Fibroblast of lung (primary cell): ENCODE measurements at regions not wholly inside any gene's neighbourhood (a gene's known extent, or its start where the extent isn't known, plus 50 kb on each side); places are given as distances from the start of the nearest gene placed in this dataset.
A peak's percentile ranks its signal among the peaks of the same experiment; 100 is the strongest.

Experiments
- DNase-seq, 2 donors: peaks; one replicate each; pipeline versions ENCODE4 v3.0.0 to v3.0.0-alpha.2; 2010; ENCODE audit warnings: low read depth in 2 of 2
- H2AFZ ChIP-seq: 2 replicates; pipeline ENCODE4 v1.5.1; 2012; ENCODE audit warnings: low read length, control low read depth, inconsistent platforms
- H3K27ac ChIP-seq: 2 replicates; pipeline ENCODE4 v1.5.1; 2011; ENCODE audit warnings: low read length, control low read depth; ENCODE audit not compliant: insufficient read depth
- H3K27me3 ChIP-seq: 2 replicates; pipeline ENCODE4 v1.5.1; 2011; ENCODE audit warnings: mild to moderate bottlenecking, low read length; ENCODE audit not compliant: control insufficient read depth, insufficient read depth
- H3K36me3 ChIP-seq: 2 replicates; pipeline ENCODE4 v1.5.1; 2011; ENCODE audit warnings: low read length; ENCODE audit not compliant: control insufficient read depth, insufficient read depth
- H3K4me1 ChIP-seq: 2 replicates; pipeline ENCODE4 v1.5.1; 2011; ENCODE audit warnings: low read length; ENCODE audit not compliant: control insufficient read depth, insufficient read depth; ENCODE audit errors: extremely low read depth
- H3K4me2 ChIP-seq: 2 replicates; pipeline ENCODE4 v1.5.1; 2011; ENCODE audit warnings: low read length, control low read depth; ENCODE audit not compliant: insufficient read depth; ENCODE audit errors: extremely low read depth
- H3K4me3 ChIP-seq, 4 experiments: fragments of 200-600 bp in 1 of 4; sonication (generic) in 1 of 4; replicated peaks in 1 of 4; 2 replicates each; pipeline ENCODE4 v1.5.1; 2011 to 2016; ENCODE audit warnings: low read length in 4 of 4, low read depth in 3 of 4, mild to moderate bottlenecking in 3 of 4, control low read depth in 2 of 4, inconsistent platforms in 1 of 4, mixed read lengths in 1 of 4; ENCODE audit not compliant: insufficient read depth in 1 of 4; ENCODE audit errors: control extremely low read depth in 1 of 4
- H3K79me2 ChIP-seq: 2 replicates; pipeline ENCODE4 v1.5.1; 2012; ENCODE audit warnings: mild to moderate bottlenecking, low read length, inconsistent platforms; ENCODE audit not compliant: control insufficient read depth, insufficient read depth
- H3K9ac ChIP-seq: 2 replicates; pipeline ENCODE4 v1.5.1; 2011; ENCODE audit warnings: mild to moderate bottlenecking, low read length, control low read depth; ENCODE audit not compliant: insufficient read depth
- H3K9me3 ChIP-seq: 2 replicates; pipeline ENCODE4 v1.5.1; 2012; ENCODE audit warnings: low read depth, low read length; ENCODE audit not compliant: control insufficient read depth, insufficient read depth
- H4K20me1 ChIP-seq: 2 replicates; pipeline ENCODE4 v1.5.1; 2011; ENCODE audit warnings: low read length; ENCODE audit not compliant: control insufficient read depth, insufficient read depth; ENCODE audit errors: extremely low read depth
- CTCF ChIP-seq, 2 donors: IDR thresholded peaks in 1 of 2; conservative IDR thresholded peaks in 1 of 2; 1 replicate in 1 of 2; 2 replicates in 1 of 2; pipeline ENCODE4 v1.5.1; 2011 to 2012; ENCODE audit warnings: low read length in 2 of 2, control low read depth in 1 of 2, inconsistent platforms in 1 of 2, low read depth in 1 of 2, mild to moderate bottlenecking in 1 of 2
- EZH2 ChIP-seq: IDR thresholded peaks from 2 replicates; pipeline ENCODE4 v1.5.1; 2012; ENCODE audit warnings: low read length, control low read depth, mild to moderate bottlenecking; ENCODE audit errors: missing control alignments

GRCh38 chr6:112401083-112401482, 54.0 kb downstream of the RFPL4B start:
- H3K9ac ChIP-seq: no peak overlapping the region
- DNase-seq: no peak
- no peak overlapping the region for H3K4me2 ChIP-seq
- no peak overlapping the region for H2AFZ ChIP-seq
- H3K9me3 ChIP-seq: no peaks in the 10 kb centered on the region
- H3K27me3 ChIP-seq: no peaks in the 10 kb centered on the region
- no peaks in the 10 kb centered on the region for H3K36me3 ChIP-seq
- H3K4me3 ChIP-seq: no peak overlapping the region
- H3K27ac ChIP-seq: no peak overlapping the region
- H3K4me1 ChIP-seq: no peaks in the 10 kb centered on the region
- no peaks in the 10 kb centered on the region for H4K20me1 ChIP-seq
- H3K79me2 ChIP-seq: no peaks in the 10 kb centered on the region
- no peak for TF ChIP-seq CTCF (conservative IDR thresholded peaks at IDR 0.05 in 1 of 2, IDR thresholded peaks at IDR 0.05 in 1 of 2; ENCODE audit: low read depth in 1 of 2, low read length in 2 of 2)
- TF ChIP-seq EZH2: no peak

DNA sequence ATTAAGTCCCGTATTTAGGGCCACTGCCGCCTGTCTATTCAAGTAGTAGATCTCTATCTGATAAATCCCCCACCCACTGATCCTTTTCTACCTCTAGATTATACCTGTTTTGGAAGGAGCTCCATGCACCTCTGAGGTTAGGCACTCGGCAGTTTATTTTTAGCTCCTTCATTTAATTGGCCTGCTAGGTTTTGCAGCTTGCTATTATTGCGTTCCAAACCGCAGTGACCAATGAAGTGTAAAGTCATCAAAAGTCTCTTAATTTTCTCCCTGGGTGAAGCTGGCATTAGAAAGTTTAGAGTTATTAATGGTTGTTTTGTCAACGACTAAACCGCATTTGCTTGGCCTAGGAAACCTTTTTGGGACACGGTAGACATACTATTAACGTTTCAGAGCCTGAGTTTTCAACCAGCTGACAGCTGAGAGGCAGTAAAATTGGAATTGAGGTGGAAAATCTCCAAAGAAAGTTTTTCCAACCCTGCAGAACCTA, 60.0 kb downstream of the RFPL4B start:
- Histone ChIP-seq H3K27me3 (no peaks in the 10 kb centered on the region), H3K36me3 (no peaks in the 10 kb centered on the region), H3K27ac (no peak overlapping the region), H3K4me3 (no peak overlapping the region), H3K4me2 (no peak overlapping the region), H3K9ac (no peak overlapping the region), H2AFZ (no peak overlapping the region), H4K20me1 (no peaks in the 10 kb centered on the region), H3K79me2 (no peaks in the 10 kb centered on the region), H3K9me3 (no peaks in the 10 kb centered on the region), H3K4me1 (no peaks in the 10 kb centered on the region)
- TF ChIP-seq EZH2 (no peak), CTCF (conservative IDR thresholded peaks at IDR 0.05 in 1 of 2, IDR thresholded peaks at IDR 0.05 in 1 of 2; ENCODE audit: low read depth in 1 of 2, low read length in 2 of 2) (no peak)
- DNase-seq: peak in 1 of 2 donors; percentile 57

- no peak overlapping the region for H2AFZ ChIP-seq
- DNase-seq: no peak
- no peak overlapping the region for H3K4me2 ChIP-seq
- no peaks in the 10 kb centered on the region for H3K9me3 ChIP-seq
- no peak overlapping the region for H3K4me3 ChIP-seq
- H4K20me1 ChIP-seq: no peaks in the 10 kb centered on the region
- H3K79me2 ChIP-seq: no peaks in the 10 kb centered on the region
- H3K36me3 ChIP-seq: no peaks in the 10 kb centered on the region
- H3K27me3 ChIP-seq: no peaks in the 10 kb centered on the region
- TF ChIP-seq CTCF (conservative IDR thresholded peaks at IDR 0.05 in 1 of 2, IDR thresholded peaks at IDR 0.05 in 1 of 2; ENCODE audit: low read depth in 1 of 2, low read length in 2 of 2): no peak
- TF ChIP-seq EZH2: no peak
- no peak overlapping the region for H3K9ac ChIP-seq
- H3K27ac ChIP-seq: no peak overlapping the region
- H3K4me1 ChIP-seq: no peaks in the 10 kb centered on the region
Observed at GRCh38 chr6:112408522-112408921, 61.4 kb downstream of the RFPL4B start.
